H9 (cell line): ENCODE measurements at regions not wholly inside any gene's neighbourhood (a gene's known extent, or its start where the extent isn't known, plus 50 kb on each side); places are given as distances from the start of the nearest gene placed in this dataset.
"Not testable (repeated sequence)": the region's sequence is repeated elsewhere in the genome, so short reads cannot be mapped to it uniquely, and the experiment has no call there.

ENCODE experiments used
- DNase-seq: peaks from one replicate; pipeline ENCODE4 v3.0.0-alpha.2; 2017
- H2AFZ ChIP-seq: one replicate; pipeline ENCODE4 v1.6.1; 2013; ENCODE audit warnings: mild to moderate bottlenecking, low read length, control low read depth, moderate library complexity
- H2AK5ac ChIP-seq: 2 replicates; pipeline ENCODE4 v1.6.1; 2013; ENCODE audit warnings: low read length, control low read depth, mixed read lengths; ENCODE audit not compliant: insufficient read length
- H2BK120ac ChIP-seq: one replicate; pipeline ENCODE4 v1.6.1; 2013; ENCODE audit warnings: low read depth, mild to moderate bottlenecking, low read length, control low read depth, inconsistent platforms; ENCODE audit not compliant: poor library complexity, severe bottlenecking
- H2BK12ac ChIP-seq: 2 replicates; pipeline ENCODE4 v1.6.1; 2013; ENCODE audit warnings: low read length, control low read depth, mixed read lengths, low read depth; ENCODE audit not compliant: insufficient read length
- H2BK15ac ChIP-seq: 2 replicates; pipeline ENCODE4 v1.6.1; 2013; ENCODE audit warnings: low read depth, low read length, control low read depth
- H2BK20ac ChIP-seq: one replicate; pipeline ENCODE4 v1.6.1; 2013; ENCODE audit warnings: low read depth, mild to moderate bottlenecking, low read length, control low read depth, inconsistent platforms; ENCODE audit not compliant: poor library complexity, severe bottlenecking
- H2BK5ac ChIP-seq: 2 replicates; pipeline ENCODE4 v1.6.1; 2013; ENCODE audit warnings: low read length, control low read depth, mixed read lengths; ENCODE audit not compliant: insufficient read length
- H3K14ac ChIP-seq: 2 replicates; pipeline ENCODE4 v1.6.1; 2013; ENCODE audit warnings: low read length, control low read depth; ENCODE audit not compliant: insufficient read depth
- H3K18ac ChIP-seq: 2 replicates; pipeline ENCODE4 v1.6.1; 2013; ENCODE audit warnings: low read depth, mild to moderate bottlenecking, mixed read lengths, low read length, control low read depth; ENCODE audit not compliant: insufficient read length
- H3K23ac ChIP-seq: 2 replicates; pipeline ENCODE4 v1.6.1; 2013; ENCODE audit warnings: low read length, control low read depth, mixed read lengths, low read depth; ENCODE audit not compliant: insufficient read length
- H3K23me2 ChIP-seq: 2 replicates; pipeline ENCODE4 v1.6.1; 2013; ENCODE audit warnings: low read depth, mild to moderate bottlenecking, mixed read lengths, low read length, control low read depth; ENCODE audit not compliant: insufficient read length, poor library complexity, severe bottlenecking
- H3K27ac ChIP-seq: 2 replicates; pipeline ENCODE4 v1.5.1; 2013; ENCODE audit warnings: low read length, control low read depth, mixed read lengths, low read depth; ENCODE audit not compliant: insufficient read length
- H3K27me3 ChIP-seq: 2 replicates; pipeline ENCODE4 v1.6.1; 2013; ENCODE audit warnings: low read length, control low read depth, inconsistent platforms; ENCODE audit not compliant: insufficient read depth
- H3K4ac ChIP-seq: 2 replicates; pipeline ENCODE4 v1.6.1; 2013; ENCODE audit warnings: low read depth, mild to moderate bottlenecking, control low read depth, inconsistent platforms, low read length, moderate library complexity
- H3K4me1 ChIP-seq: 2 replicates; pipeline ENCODE4 v1.6.1; 2013; ENCODE audit warnings: low read length, control low read depth, inconsistent platforms; ENCODE audit not compliant: insufficient read depth
- H3K4me2 ChIP-seq: 2 replicates; pipeline ENCODE4 v1.6.1; 2013; ENCODE audit warnings: low read length, control low read depth, mixed read lengths; ENCODE audit not compliant: insufficient read length, insufficient read depth
- H3K56ac ChIP-seq: 2 replicates; pipeline ENCODE4 v1.6.1; 2013; ENCODE audit warnings: low read depth, mild to moderate bottlenecking, mixed read lengths, low read length, control low read depth; ENCODE audit not compliant: insufficient read length
- H3K79me1 ChIP-seq: 2 replicates; pipeline ENCODE4 v1.6.1; 2013; ENCODE audit warnings: low read depth, mild to moderate bottlenecking, moderate library complexity, low read length, control low read depth, inconsistent platforms; ENCODE audit not compliant: insufficient read depth, poor library complexity, severe bottlenecking
- H3K79me2 ChIP-seq: 2 replicates; pipeline ENCODE4 v1.6.1; 2013; ENCODE audit warnings: low read length, control low read depth, inconsistent platforms; ENCODE audit not compliant: insufficient read depth
- H3K9ac ChIP-seq: 2 replicates; pipeline ENCODE4 v1.6.1; 2013; ENCODE audit warnings: low read length, control low read depth, mixed read lengths; ENCODE audit not compliant: insufficient read length; ENCODE audit errors: extremely low read depth
- H3K9me3 ChIP-seq: one replicate; pipeline ENCODE4 v1.6.1; 2013; ENCODE audit warnings: low read depth, low read length, inconsistent platforms; ENCODE audit not compliant: control insufficient read depth
- H3T11ph ChIP-seq: one replicate; pipeline ENCODE4 v1.6.1; 2013; ENCODE audit warnings: mild to moderate bottlenecking, low read length, control low read depth, inconsistent platforms
- H4K20me1 ChIP-seq: one replicate; pipeline ENCODE4 v1.6.1; 2013; ENCODE audit not compliant: control insufficient read depth, insufficient read length, insufficient read depth
- H4K5ac ChIP-seq: 2 replicates; pipeline ENCODE4 v1.6.1; 2013; ENCODE audit warnings: low read depth, mild to moderate bottlenecking, mixed read lengths, low read length, control low read depth; ENCODE audit not compliant: insufficient read length
- H4K8ac ChIP-seq: replicated peaks from 2 replicates; pipeline ENCODE4 v1.6.1; 2013; ENCODE audit warnings: low read length, control low read depth, mixed read lengths, low read depth; ENCODE audit not compliant: insufficient read length
- H4K91ac ChIP-seq: 2 replicates; pipeline ENCODE4 v1.6.1; 2013; ENCODE audit warnings: low read depth, mild to moderate bottlenecking, moderate library complexity, mixed read lengths, low read length, control low read depth; ENCODE audit not compliant: insufficient read length
- H3K27ac Mint-ChIP-seq, 3 experiments: 2 replicates in 2 of 3; 3 replicates in 1 of 3; pipeline ENCODE4 v1.8.0; 2020 to 2021; ENCODE audit warnings: mixed read lengths in 3 of 3, mild to moderate bottlenecking in 1 of 3, moderate library complexity in 1 of 3
- H3K27me3 Mint-ChIP-seq: 2 replicates; pipeline ENCODE4 v1.8.0; 2021; ENCODE audit warnings: low read depth, mild to moderate bottlenecking, moderate library complexity, mixed read lengths
- H3K36me3 Mint-ChIP-seq, 3 experiments: 2 replicates in 2 of 3; 3 replicates in 1 of 3; pipeline ENCODE4 v1.8.0; 2020 to 2021; ENCODE audit warnings: low read depth in 3 of 3, mixed read lengths in 3 of 3; ENCODE audit not compliant: insufficient read depth in 1 of 3
- H3K4me1 Mint-ChIP-seq, 2 experiments: 2 replicates each; pipeline ENCODE4 v1.8.0; 2020; ENCODE audit warnings: mixed read lengths in 2 of 2
- H3K4me3 Mint-ChIP-seq, 2 experiments: 2 replicates in 1 of 2; 3 replicates in 1 of 2; pipeline ENCODE4 v1.8.0; 2020 to 2021; ENCODE audit warnings: mild to moderate bottlenecking in 2 of 2, mixed read lengths in 2 of 2, moderate library complexity in 1 of 2
- H3K9me3 Mint-ChIP-seq, 2 experiments: 2 replicates in 1 of 2; 3 replicates in 1 of 2; pipeline ENCODE4 v1.8.0; 2020; ENCODE audit warnings: mild to moderate bottlenecking in 2 of 2, mixed read lengths in 2 of 2, moderate library complexity in 1 of 2
- CTCF ChIP-seq: fragments of 200-600 bp; sonication (generic); conservative IDR thresholded peaks from 3 replicates; pipeline ENCODE4 v1.8.0; 2021; ENCODE audit warnings: antibody characterized with exemption, mild to moderate bottlenecking
- WGBS: extraction: QIAGEN DNeasy Blood & Tissue Kit; methylation state at CpG from one replicate; pipeline ENCODE4 v1.1.7; 2013; ENCODE audit warnings: missing lambda C conversion rate, low lambda C conversion rate, mixed read lengths; ENCODE audit not compliant: insufficient read length; ENCODE audit errors: extremely low coverage; 5-methylcytosine and 5-hydroxymethylcytosine counted together

- Histone ChIP-seq H4K20me1 (no peaks in the 10 kb centered on the region), H3K9ac (no peak overlapping the region), H3K27me3 (no peaks in the 10 kb centered on the region), H3K4me2 (no peak overlapping the region), H3K9me3 (no peaks in the 10 kb centered on the region), H2BK5ac (no peak overlapping the region), H3K4me1 (no peaks in the 10 kb centered on the region), H2BK15ac (no peak overlapping the region), H2AK5ac (no peak overlapping the region), H3K18ac (no peak overlapping the region), H2BK12ac (no peak overlapping the region), H3K4ac (no peak overlapping the region), H4K8ac (no peak overlapping the region), H4K5ac (no peak overlapping the region), H2AFZ (no peak overlapping the region), H3K56ac (no peak overlapping the region), H2BK20ac (no peak overlapping the region), H3T11ph (no peak overlapping the region), H2BK120ac (no peak overlapping the region), H4K91ac (no peak overlapping the region), H3K27ac (no peak overlapping the region), H3K23ac (no peak overlapping the region), H3K79me2 (no peaks in the 10 kb centered on the region), H3K14ac (no peak overlapping the region), H3K79me1 (no peaks in the 10 kb centered on the region), H3K23me2 (no peaks in the 10 kb centered on the region)
- peaks cover 0 to 3% (median 2%) of the 10 kb centered on the region in 3 experiments; a peak in 4 of 7 replicates for H3K36me3 Mint-ChIP-seq
- peaks cover 3 to 6% of the 10 kb centered on the region in 2 experiments; a peak in 4 of 5 replicates for H3K9me3 Mint-ChIP-seq
- WGBS, result no CpG with 5 or more reads among the region's 1 CpG
- peak; percentile 63 for DNase-seq
- no peak overlapping the region for H3K4me3 Mint-ChIP-seq
- peak; percentile 75 for TF ChIP-seq CTCF
- H3K4me1 Mint-ChIP-seq, result peaks cover 4% of the 10 kb centered on the region in 2 experiments
- no peaks in the 10 kb centered on the region; the same call in 1 of the 2 replicates for H3K27me3 Mint-ChIP-seq
- H3K27ac Mint-ChIP-seq, result no peak overlapping the region; a peak in 1 of 7 replicates
Measured at GRCh38 chr10:63977329-63977923, 456.2 kb downstream of the REEP3 start.

GRCh38 chr10:63980870-63981269 is 459.7 kb downstream of the REEP3 start:
- no CpG with 5 or more reads among the region's 5 CpGs for WGBS
- H3K23ac ChIP-seq, H4K91ac ChIP-seq, H3K4me1 Mint-ChIP-seq, H3K27me3 ChIP-seq, H3K79me1 ChIP-seq, H2AK5ac ChIP-seq, H3K4me1 ChIP-seq, H3K27ac ChIP-seq, H3T11ph ChIP-seq, H4K8ac ChIP-seq, H3K56ac ChIP-seq, H2BK20ac ChIP-seq, H3K4me2 ChIP-seq, H2AFZ ChIP-seq, H3K4ac ChIP-seq, H3K79me2 ChIP-seq, H3K27me3 Mint-ChIP-seq, H3K9me3 ChIP-seq, H2BK15ac ChIP-seq, H3K27ac Mint-ChIP-seq, H2BK5ac ChIP-seq, H4K20me1 ChIP-seq, H2BK12ac ChIP-seq, H3K14ac ChIP-seq, H3K4me3 Mint-ChIP-seq, H3K23me2 ChIP-seq, H2BK120ac ChIP-seq, H3K9ac ChIP-seq, DNase-seq, H3K18ac ChIP-seq, H4K5ac ChIP-seq: not testable (repeated sequence)
- Mint-ChIP-seq H3K9me3 (peaks cover 26 to 27% of the 10 kb centered on the region in 2 experiments), H3K36me3 (peaks cover 6 to 16% (median 10%) of the 10 kb centered on the region in 3 experiments; a peak in 6 of 7 replicates)
